K562 (cell line): ENCODE measurements at regions not wholly inside any gene's neighbourhood (a gene's known extent, or its start where the extent isn't known, plus 50 kb on each side); places are given as distances from the start of the nearest gene placed in this dataset.

ENCODE experiments used
- ATAC-seq: fragments of 200-7000 bp; cut with Tn5 transposase; 3 replicates; pipeline ENCODE4 v1.9.1; 2020; ENCODE audit warnings: moderate library complexity
- BruUV-seq: library from RNA; stranded (reverse); fragments of 400-500 nt; replicated peaks from 2 replicates; lab custom pipeline; 2021; lab: Mats Ljungman, UMichigan
- CTCF ChIA-PET: fragments of 300-600 bp; formaldehyde crosslinking; extraction: SDS; loops from one replicate; lab custom pipeline; 2021; ENCODE audit warnings: low intra/inter-chr PET ratio; lab: Yijun Ruan, JAX
- POLR2A ChIA-PET: fragments of 300-600, 350-650 bp; sonication (Branson Sonifier 250); formaldehyde crosslinking; extraction: SDS; loops from one replicate; lab custom pipeline; 2021; ENCODE audit warnings: antibody characterized with exemption, inconsistent platforms; lab: Yijun Ruan, JAX
- DNase-seq, 4 experiments: peaks; one replicate each; pipeline versions ENCODE4 v3.0.0 to v3.0.0-alpha.2; 2011 to 2018; ENCODE audit warnings: low spot score in 3 of 4, mixed read lengths in 3 of 4; ENCODE audit errors: extremely low read depth in 1 of 4
- FAIRE-seq: peaks from 2 replicates; lab custom pipeline; 2011; peaks lifted over from hg19 to GRCh38; lab: Jason Lieb, UNC
- H2AFZ ChIP-seq: 2 replicates; pipeline ENCODE4 v1.6.0; 2011; ENCODE audit warnings: low read depth, low read length, control low read depth, inconsistent platforms
- H3K27ac ChIP-seq: fragments of 200-600 bp; 3 replicates; pipeline ENCODE4 v1.8.0; 2011; ENCODE audit warnings: low read depth, mild to moderate bottlenecking, control low read depth, inconsistent platforms, low read length, moderate library complexity, mixed read lengths; ENCODE audit errors: extremely low read depth
- H3K27me3 ChIP-seq, 2 experiments: fragments of 300-600 bp in 1 of 2; 2 replicates in 1 of 2; 3 replicates in 1 of 2; pipeline versions ENCODE4 v1.6.0 to v1.8.0; 2011; ENCODE audit warnings: inconsistent platforms in 2 of 2, low read length in 2 of 2, mild to moderate bottlenecking in 1 of 2, mixed read lengths in 1 of 2, moderate library complexity in 1 of 2; ENCODE audit not compliant: control insufficient read depth in 2 of 2, insufficient read depth in 2 of 2
- H3K36me3 ChIP-seq: fragments of 300-600 bp; 3 replicates; pipeline ENCODE4 v1.8.0; 2011; ENCODE audit warnings: mild to moderate bottlenecking, low read length, inconsistent platforms; ENCODE audit not compliant: control insufficient read depth, insufficient read depth
- H3K4me1 ChIP-seq, 2 experiments: fragments of 200-600 bp in 1 of 2; replicated peaks in 1 of 2; 2 replicates in 1 of 2; 3 replicates in 1 of 2; pipeline versions ENCODE4 v1.5.1 to v1.8.0; 2011; ENCODE audit warnings: inconsistent platforms in 2 of 2, low read length in 2 of 2, mild to moderate bottlenecking in 1 of 2, mixed read lengths in 1 of 2, moderate library complexity in 1 of 2; ENCODE audit not compliant: control insufficient read depth in 2 of 2, insufficient read depth in 2 of 2
- H3K4me2 ChIP-seq: 2 replicates; pipeline ENCODE4 v1.6.1; 2011; ENCODE audit warnings: low read length, control low read depth, inconsistent platforms, mixed read lengths; ENCODE audit not compliant: insufficient read depth
- H3K4me3 ChIP-seq: fragments of 200-600 bp; sonication (generic), shearing (Covaris generic); 2 replicates; pipeline ENCODE4 v1.5.1; 2016; ENCODE audit warnings: control low read depth, inconsistent platforms
- H3K79me2 ChIP-seq: fragments of 200-600 bp; 3 replicates; pipeline ENCODE4 v1.8.0; 2011; ENCODE audit warnings: low read length, inconsistent platforms; ENCODE audit not compliant: control insufficient read depth, insufficient read depth
- H3K9ac ChIP-seq, 2 experiments: 2 replicates each; pipeline versions ENCODE4 v1.6.0 to v1.6.1; 2011; ENCODE audit warnings: low read depth in 2 of 2, low read length in 2 of 2, control low read depth in 1 of 2, inconsistent platforms in 1 of 2, mild to moderate bottlenecking in 1 of 2, mixed read lengths in 1 of 2; ENCODE audit not compliant: insufficient read depth in 1 of 2
- H3K9me1 ChIP-seq: one replicate; pipeline ENCODE4 v1.6.0; 2011; ENCODE audit warnings: inconsistent platforms, mild to moderate bottlenecking, low read length, moderate library complexity; ENCODE audit not compliant: control insufficient read depth, insufficient read depth
- H3K9me3 ChIP-seq: replicated peaks from 2 replicates; pipeline ENCODE4 v1.5.1; 2011; ENCODE audit warnings: low read depth, low read length, inconsistent platforms; ENCODE audit not compliant: control insufficient read depth, insufficient read depth
- H4K20me1 ChIP-seq: replicated peaks from 2 replicates; pipeline ENCODE4 v1.6.1; 2011; ENCODE audit warnings: low read length, inconsistent platforms, mixed read lengths; ENCODE audit not compliant: control insufficient read depth, insufficient read depth
- DPF2 ChIP-seq: fragments of 450-650 bp; IDR thresholded peaks from 2 replicates; pipeline ENCODE4 v1.6.1; 2016
- ETV1 ChIP-seq: fragments of 450-650 bp; conservative IDR thresholded peaks from 2 replicates; pipeline ENCODE4 v1.6.1; 2016; ENCODE audit warnings: missing genetic modification characterization, control low read depth, low read depth, missing compliant biosample characterization
- FOXK1 ChIP-seq: sonication (generic); formaldehyde crosslinking; IDR thresholded peaks from 2 replicates; pipeline ENCODE4 v1.8.0; 2022; ENCODE audit warnings: missing genetic modification reagents, mild to moderate bottlenecking, borderline replicate concordance
- GTF2B ChIP-seq: IDR thresholded peaks from 2 replicates; pipeline ENCODE4 v1.6.1; 2011; ENCODE audit not compliant: insufficient read length; ENCODE audit errors: extremely low read depth
- ILK ChIP-seq: fragments of 450-650 bp; IDR thresholded peaks from 2 replicates; pipeline ENCODE4 v1.6.1; 2016; ENCODE audit warnings: missing genetic modification characterization, low read depth, mild to moderate bottlenecking, missing compliant biosample characterization, moderate library complexity, borderline replicate concordance
- KAT7 ChIP-seq: sonication (generic); formaldehyde crosslinking; IDR thresholded peaks from 2 replicates; pipeline ENCODE4 v1.8.0; 2022; ENCODE audit warnings: missing genetic modification reagents, mild to moderate bottlenecking, borderline replicate concordance
- KHSRP ChIP-seq: fragments of 450-650 bp; IDR thresholded peaks from 2 replicates; pipeline ENCODE4 v1.6.1; 2017
- MIER1 ChIP-seq: fragments of 450-650 bp; IDR thresholded peaks from 2 replicates; pipeline ENCODE4 v1.6.1; 2016; ENCODE audit warnings: antibody characterized with exemption, mild to moderate bottlenecking, low read depth
- SIX5 ChIP-seq, 2 experiments: IDR thresholded peaks; 2 replicates each; pipeline ENCODE4 v1.6.1; 2011; ENCODE audit warnings: low read length in 2 of 2, borderline replicate concordance in 1 of 2, low read depth in 1 of 2, mild to moderate bottlenecking in 1 of 2, moderate library complexity in 1 of 2; ENCODE audit not compliant: insufficient read depth in 1 of 2
- SP2 ChIP-seq: IDR thresholded peaks from 2 replicates; pipeline ENCODE4 v1.6.1; 2011; ENCODE audit warnings: mild to moderate bottlenecking, low read depth, low read length, moderate library complexity; ENCODE audit not compliant: poor library complexity, severe bottlenecking; ENCODE audit errors: extremely low read depth
- SREBF1 ChIP-seq: fragments of 150-350 bp; IDR thresholded peaks from 2 replicates; pipeline ENCODE4 v1.6.1; 2014; ENCODE audit warnings: antibody characterized with exemption, low read depth, low read length, borderline replicate concordance
- TAF15 ChIP-seq: fragments of 200-400 bp; formaldehyde crosslinking; IDR thresholded peaks from 2 replicates; pipeline ENCODE4 v1.6.1; 2017; ENCODE audit warnings: mild to moderate bottlenecking, low read depth, low read length, moderate library complexity
- ZNF695 ChIP-seq: fragments of 450-650 bp; formaldehyde crosslinking; IDR thresholded peaks from 2 replicates; pipeline ENCODE4 v1.4.0; 2020; ENCODE audit warnings: mild to moderate bottlenecking, moderate library complexity
- ZNF830 ChIP-seq: fragments of 250-450 bp; sonication (Bioruptor Pico); IDR thresholded peaks from 2 replicates; pipeline ENCODE4 v1.5.0; 2021; ENCODE audit warnings: mild to moderate bottlenecking
- WGBS: fragments of 100-300 bp; shearing (Covaris generic); methylation state at CpG from one replicate; pipeline ENCODE4 v1.1.6; 2016; ENCODE audit warnings: low coverage, mixed read lengths; ENCODE audit not compliant: insufficient coverage; ENCODE audit errors: missing lambda C conversion rate; 5-methylcytosine and 5-hydroxymethylcytosine counted together
- in situ Hi-C: fragments of 300-500 bp; cut with MboI; formaldehyde crosslinking; loops from 4 replicates; pipeline ENCODE4 v1.15.0; 2018; ENCODE audit warnings: inconsistent platforms, mixed read lengths
- intact Hi-C: fragments of 100-400 bp; cut with micrococcal nuclease; formaldehyde crosslinking; loops from 2 replicates; pipeline ENCODE4 v1.14.2; 2022
- TF ChIP-seq, protein P1 (sequence below), 2 experiments: fragments of 450-650 bp in 1 of 2; IDR thresholded peaks; 2 replicates each; pipeline ENCODE4 v1.6.1; 2011 to 2017; ENCODE audit warnings: low read depth in 2 of 2, antibody characterized with exemption in 1 of 2, borderline replicate concordance in 1 of 2, low read length in 1 of 2, mild to moderate bottlenecking in 1 of 2, mixed read lengths in 1 of 2; ENCODE audit not compliant: control insufficient read depth in 1 of 2

GRCh38 chr4:42271096-42271495 lies 118.6 kb upstream of the BEND4 start:
- H3K9me1 ChIP-seq: no peaks in the 10 kb centered on the region
- no peak overlapping the region for H3K4me3 ChIP-seq
- 3% methylated on average over 3 of the region's 3 CpGs for WGBS
- BruUV-seq: no TSS peak
- H3K36me3 ChIP-seq: no peaks in the 10 kb centered on the region
- H4K20me1 ChIP-seq: no peaks in the 10 kb centered on the region
- H3K27me3 ChIP-seq: no peaks in the 10 kb centered on the region
- H2AFZ ChIP-seq: no peak overlapping the region
- no peaks in the 10 kb centered on the region for H3K4me1 ChIP-seq
- in situ Hi-C loops (no loop called here), intact Hi-C loops (no loop called here)
- H3K27ac ChIP-seq: no peak overlapping the region
- FAIRE-seq (no peak), DNase-seq (no peak), ATAC-seq (no peak)
- H3K79me2 ChIP-seq: no peaks in the 10 kb centered on the region
- ChIA-PET POLR2A (no interaction called here), CTCF (no interaction called here)
- H3K9me3 ChIP-seq: no peaks in the 10 kb centered on the region
- H3K4me2 ChIP-seq: no peak overlapping the region
- H3K9ac ChIP-seq: no peak overlapping the region
- TF ChIP-seq KHSRP (no peak), FOXK1 (CRISPR knock-in tag) (no peak), ZNF695 (CRISPR knock-in tag) (no peak), ZNF830 (no peak), SP2 (no peak), GTF2B (no peak), SIX5 (IDR thresholded peaks at IDR 0.05; ENCODE audit: borderline replicate concordance in 1 of 2, insufficient read depth in 1 of 2, low read depth in 1 of 2, low read length in 2 of 2) (no peak), SREBF1 (no peak), KAT7 (CRISPR knock-in tag) (no peak), DPF2 (no peak), ETV1 (tag) (no peak), TAF15 (no peak), ILK (tag) (no peak), MIER1 (no peak)
- TF ChIP-seq, protein P1, sequence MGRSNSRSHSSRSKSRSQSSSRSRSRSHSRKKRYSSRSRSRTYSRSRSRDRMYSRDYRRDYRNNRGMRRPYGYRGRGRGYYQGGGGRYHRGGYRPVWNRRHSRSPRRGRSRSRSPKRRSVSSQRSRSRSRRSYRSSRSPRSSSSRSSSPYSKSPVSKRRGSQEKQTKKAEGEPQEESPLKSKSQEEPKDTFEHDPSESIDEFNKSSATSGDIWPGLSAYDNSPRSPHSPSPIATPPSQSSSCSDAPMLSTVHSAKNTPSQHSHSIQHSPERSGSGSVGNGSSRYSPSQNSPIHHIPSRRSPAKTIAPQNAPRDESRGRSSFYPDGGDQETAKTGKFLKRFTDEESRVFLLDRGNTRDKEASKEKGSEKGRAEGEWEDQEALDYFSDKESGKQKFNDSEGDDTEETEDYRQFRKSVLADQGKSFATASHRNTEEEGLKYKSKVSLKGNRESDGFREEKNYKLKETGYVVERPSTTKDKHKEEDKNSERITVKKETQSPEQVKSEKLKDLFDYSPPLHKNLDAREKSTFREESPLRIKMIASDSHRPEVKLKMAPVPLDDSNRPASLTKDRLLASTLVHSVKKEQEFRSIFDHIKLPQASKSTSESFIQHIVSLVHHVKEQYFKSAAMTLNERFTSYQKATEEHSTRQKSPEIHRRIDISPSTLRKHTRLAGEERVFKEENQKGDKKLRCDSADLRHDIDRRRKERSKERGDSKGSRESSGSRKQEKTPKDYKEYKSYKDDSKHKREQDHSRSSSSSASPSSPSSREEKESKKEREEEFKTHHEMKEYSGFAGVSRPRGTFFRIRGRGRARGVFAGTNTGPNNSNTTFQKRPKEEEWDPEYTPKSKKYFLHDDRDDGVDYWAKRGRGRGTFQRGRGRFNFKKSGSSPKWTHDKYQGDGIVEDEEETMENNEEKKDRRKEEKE (IDR thresholded peaks at IDR 0.05; ENCODE audit: borderline replicate concordance in 1 of 2, control insufficient read depth in 1 of 2, low read depth in 2 of 2, low read length in 1 of 2): no peak
